ENCODE measurements at regions not wholly inside any gene's neighbourhood (a gene's known extent, or its start where the extent isn't known, plus 50 kb on each side); places are given as distances from the start of the nearest gene placed in this dataset.

DNA sequence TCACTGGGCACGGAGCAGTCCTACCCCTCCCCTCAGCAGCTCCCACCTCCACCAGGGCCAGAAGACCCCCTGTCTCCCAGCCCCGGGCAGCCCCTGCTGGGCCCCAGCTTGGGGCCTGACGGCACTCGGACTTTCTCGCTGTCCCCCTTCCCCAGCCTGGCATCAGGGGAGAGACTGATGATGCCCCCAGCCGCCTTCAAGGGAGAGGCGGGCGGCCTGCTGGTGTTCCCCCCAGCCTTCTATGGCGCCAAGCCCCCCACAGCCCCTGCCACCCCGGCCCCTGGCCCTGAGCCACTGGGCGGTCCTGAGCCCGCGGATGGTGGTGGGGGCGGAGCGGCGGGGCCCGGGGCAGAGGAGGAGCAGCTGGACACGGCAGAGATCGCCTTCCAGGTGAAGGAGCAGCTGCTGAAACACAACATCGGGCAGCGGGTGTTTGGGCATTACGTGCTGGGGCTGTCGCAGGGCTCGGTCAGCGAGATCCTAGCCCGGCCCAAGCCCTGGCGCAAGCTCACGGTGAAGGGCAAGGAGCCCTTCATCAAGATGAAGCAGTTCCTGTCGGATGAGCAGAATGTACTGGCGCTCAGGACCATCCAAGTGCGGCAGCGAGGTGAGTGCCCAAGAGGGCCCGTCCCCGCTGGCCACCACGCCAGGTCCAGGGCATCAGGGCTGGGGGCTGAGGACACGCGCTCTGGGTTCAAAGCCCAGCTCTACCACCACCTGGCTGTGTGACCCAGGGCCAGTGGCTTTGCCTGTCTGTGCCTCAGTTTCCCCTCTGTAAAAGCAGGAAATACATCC lies 58.6 kb downstream of the PHETA1 start:
- peak in 1 of 2 experiments; percentile 16 for DNase-seq

DNA sequence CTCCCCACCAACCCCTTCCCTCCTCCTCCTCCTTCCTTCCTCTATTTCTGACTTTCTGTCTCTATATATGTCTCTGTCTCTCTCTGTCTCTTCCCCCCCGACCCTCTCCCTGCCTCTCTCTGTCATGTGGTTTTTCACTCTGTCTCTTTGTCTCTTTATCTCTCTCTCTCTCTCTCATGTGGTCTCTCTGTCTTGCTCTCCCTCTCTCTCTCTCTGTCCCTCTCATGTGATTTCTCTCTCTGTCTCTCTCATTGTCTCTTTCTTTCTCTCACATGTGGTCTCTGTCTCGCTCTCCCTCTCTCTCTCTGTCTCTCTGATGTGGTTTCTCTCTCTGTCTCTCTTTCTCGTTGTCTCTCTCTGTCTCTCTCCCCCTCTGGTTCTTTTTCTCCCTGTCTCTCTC lies 59.3 kb downstream of the PHETA1 start:
- DNase-seq: no peak

DNA sequence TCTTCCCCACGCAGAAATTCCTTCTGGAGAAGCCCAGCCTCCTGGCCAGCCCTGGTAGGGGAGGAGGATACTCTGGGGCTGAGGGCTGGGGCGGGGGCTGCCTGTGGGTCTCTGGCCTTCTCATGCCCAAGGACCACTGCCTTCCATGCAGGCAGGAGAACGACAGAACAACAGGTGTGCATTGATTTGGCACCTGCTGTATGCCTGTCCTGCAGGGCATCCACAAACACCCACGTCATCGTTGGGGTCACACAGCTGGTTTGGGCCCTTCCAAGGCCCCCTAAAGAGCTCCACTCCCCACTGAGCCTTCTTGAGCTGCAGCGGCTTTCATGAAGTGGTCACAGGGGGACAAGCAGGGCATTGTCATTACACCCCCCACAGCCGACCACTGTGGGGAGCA lies 60.4 kb downstream of the PHETA1 start:
- no peak for DNase-seq

DNA sequence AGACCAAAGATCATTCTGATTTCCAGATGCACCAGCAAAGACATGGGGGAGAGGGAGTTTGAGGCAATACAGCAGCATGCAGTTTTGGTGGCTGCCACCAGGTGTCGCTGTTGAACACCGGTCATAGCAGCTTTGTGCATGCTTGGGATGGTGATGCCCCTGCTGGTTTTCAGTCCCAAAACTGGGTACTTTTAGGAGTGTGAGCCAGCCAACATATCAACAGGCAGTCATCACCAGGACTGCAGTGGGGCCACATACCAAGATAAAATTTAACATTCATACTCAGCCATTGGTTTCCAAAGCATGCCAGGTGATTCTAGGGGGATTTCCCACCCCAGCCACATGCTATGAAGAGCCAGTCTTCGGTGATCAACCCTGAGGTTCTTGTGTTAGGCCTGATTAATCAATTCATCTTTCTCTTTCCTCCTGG lies 64.2 kb downstream of the PHETA1 start:
- no peak for DNase-seq

DNA sequence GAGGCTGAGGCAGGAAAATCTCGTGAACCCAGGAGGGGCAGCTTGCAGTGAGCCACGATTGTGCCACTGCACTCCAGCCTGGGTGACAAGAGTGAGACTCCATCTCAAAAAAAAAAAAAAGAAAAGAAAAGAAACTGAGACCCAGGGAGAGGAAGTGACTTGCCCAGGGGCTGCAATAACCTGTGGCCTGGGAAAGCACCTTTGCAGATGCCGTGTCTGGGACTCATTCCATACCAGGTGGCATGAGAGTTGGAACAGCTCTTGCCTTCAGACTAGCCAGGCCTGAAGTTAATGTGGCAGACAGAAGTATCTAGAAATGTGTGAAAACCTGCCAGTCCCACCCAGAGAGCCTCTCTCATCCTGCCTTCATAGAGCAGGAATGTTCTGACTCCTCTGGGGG lies 65.4 kb downstream of the PHETA1 start:
- no peak for DNase-seq

DNA sequence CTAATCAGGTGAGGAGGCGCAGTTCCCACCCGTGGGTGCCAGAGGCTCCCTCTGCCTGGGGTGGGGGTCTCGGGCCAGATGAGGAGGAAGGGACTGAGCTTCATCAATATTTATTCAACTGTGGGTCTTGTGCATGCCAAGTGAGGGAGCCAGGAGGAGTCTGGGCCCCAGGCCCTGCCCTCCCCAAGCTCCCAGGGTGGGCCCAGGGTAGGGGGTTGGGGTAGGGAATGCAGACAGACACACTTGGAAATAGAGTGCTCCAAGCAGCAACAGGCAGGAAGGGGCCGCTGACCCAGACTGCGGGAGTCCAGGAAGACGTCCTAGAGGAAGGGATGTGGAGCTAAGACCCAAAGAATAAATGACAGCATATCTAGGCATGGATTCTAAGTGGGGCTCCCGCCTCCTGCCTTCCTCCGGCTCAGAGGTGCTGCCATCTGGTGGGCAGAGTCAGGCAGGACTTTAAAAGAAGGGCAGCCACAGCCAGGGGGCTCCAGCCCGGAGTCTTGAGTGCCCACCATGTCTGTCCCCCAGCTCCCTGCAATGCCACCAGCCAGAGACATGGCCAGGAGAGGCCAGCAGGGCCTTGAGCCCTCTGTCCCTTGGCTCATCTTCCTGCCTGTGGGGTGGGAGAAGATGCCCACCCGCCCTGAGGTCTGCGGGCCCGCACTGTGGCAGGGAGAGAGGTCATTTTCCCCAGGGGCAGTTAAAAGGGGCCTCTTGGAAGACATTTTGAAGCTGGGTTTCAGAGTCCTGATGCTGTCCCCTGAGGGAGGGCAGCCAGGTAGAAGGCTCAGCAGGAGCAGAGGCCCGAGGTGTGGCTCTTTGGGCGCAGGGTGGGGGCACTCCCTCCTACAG lies 70.1 kb downstream of the PHETA1 start:
- peak; percentile 25 to 62 for DNase-seq

DNA sequence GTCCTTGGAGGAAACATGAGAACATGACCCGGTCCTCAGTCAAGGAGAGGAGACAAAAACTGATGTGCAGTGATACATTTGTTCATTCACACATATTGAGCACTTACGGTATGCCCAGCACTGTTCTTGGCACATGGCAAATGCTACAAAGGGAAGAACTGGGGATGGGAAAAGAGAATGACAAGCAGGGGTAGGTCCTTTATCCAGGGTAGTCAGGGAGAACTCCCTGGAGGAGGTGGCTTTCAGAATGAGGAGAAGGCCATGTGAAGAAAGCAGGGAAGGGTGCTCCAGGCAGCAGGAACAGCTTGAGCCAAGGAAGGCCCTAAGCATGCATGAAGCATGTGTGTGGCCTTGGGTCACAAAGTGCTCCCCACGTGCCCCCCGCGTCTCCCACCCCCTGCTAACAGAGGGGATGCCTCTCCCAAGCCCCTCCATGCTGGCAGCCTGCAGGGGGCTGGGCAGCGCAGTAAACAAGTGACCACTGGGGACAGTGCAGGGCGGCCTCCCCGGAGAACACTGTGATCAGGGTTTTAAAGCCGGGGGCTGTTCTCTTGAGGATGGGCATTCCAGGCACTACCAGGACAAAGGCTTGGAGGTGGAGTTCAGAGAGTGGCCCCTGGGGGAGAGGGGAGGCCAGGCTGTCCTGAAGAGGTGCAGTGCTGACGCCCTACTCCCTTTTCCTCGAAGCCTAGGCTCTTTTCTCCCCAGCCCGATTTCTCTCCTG lies 71.0 kb downstream of the PHETA1 start:
- no peak for DNase-seq

DNA sequence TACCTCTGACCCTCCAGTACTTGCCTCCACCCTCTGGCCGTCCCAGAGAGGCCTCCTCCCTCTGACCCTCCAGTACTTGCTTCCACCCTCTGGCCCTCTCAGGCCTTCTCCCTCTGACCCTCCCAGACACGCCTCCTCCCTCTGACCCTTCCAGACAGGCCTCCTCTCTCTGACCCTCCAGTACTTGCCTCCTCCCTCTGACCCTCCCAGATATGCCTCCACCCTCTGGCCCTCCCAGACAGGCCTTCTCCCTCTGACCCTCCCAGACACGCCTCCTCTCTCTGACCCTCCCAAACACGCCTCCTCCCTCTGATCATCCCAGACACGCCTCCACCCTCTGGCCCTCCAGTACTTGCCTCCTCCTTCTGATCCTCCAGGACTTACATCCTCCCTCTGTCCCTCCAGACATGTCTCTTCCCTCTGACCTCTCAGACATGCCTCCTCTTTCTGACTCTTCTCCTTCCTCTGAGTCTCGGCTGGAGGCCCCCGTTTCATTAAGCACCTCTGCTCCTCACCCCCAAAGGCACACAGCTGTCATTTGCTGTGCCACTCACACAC lies 71.9 kb downstream of the PHETA1 start:
- DNase-seq: no peak

DNA sequence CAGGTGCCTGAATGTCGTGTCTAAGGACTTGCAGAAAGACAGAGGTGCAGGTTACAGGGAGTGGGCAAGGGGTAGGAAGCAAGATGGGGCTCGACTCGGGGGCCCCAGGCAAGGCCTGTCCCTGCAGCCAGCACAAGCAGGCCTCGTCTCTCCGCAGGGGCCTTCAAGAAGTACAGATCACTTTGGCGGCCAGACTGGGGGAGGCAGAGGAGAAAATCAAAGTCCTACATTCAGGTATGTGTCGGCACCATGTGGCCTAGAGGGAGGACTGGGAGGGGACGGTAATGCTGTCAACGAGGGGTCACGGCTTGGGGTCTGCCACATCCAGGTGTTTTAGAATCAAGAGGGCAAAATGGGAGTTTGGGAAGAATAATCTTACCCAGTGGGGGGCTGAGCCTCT lies 73.7 kb downstream of the PHETA1 start:
- DNase-seq: no peak

DNA sequence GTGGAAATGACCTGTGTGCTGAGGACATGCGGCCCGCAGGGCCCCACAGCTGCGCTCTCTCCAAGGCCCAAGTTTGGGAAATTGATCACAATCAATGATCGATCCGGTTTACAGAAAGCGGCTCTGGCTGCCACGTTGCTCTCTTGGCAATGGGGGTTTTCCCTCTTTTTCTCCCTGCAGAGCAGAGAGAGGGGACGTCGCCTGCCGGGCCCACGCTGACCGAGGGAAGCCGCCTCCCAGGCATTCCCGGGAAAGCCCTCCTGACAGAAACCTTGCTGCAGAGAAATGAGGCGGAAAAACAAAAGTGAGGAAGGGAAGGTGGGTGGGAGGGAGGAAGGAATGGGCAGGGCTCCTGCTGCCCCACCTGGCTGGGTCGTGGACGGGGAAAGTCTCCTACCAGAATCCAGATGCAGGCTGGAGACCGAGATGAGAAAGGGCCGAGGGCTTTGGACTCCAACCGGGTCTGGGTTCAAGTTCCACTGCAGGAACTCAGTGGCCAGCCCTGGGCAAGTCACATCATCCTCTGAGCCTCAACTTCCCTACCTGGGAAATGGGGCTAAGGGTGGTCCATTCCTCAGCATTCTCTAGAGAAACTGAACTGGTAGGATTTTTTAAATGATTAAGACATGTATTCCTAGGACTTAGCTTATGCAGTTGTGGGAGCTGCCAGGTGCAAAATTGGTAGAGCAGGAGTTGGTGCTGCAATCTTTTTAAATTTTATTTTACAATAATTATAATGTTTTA lies 75.5 kb downstream of the PHETA1 start:
- DNase-seq: no peak

DNA sequence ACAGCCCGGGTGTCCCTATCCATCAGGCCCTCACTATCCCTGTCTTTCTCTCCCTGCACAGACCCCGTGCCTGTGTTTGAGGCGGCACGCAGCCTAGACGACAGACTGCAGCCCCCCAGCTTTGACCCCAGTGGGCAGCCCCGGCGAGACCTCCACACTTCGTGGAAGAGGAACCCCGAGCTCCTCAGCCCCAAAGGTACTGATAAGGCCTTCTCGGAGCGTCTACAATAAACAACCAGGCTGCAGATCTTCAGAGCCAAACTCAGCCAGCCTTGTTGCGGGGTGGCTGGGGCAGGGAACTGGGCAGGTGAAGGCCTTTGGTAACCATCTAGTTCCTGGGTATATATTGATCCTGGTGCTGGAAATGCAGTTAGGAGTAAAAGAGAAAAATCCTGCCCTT lies 77.5 kb downstream of the PHETA1 start:
- no peak for DNase-seq

DNA sequence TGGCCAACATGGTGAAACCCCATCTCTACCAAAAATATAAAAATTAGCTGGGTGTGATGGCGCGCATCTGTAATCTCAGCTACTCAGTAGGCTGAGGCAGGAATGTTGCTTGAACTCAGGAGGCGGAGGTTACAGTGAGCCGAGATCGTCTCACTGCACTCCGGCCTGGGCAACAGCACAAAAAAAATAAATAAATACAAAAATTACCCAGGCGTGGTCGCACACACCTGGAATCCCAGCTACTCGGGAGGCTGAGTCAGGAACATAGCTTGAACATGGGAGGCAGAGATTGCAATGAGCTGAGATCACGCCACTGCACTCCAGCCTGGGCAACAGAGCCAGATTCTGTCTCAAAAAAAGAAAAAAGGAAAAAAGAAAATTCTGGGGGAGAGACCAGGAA lies 80.1 kb downstream of the PHETA1 start:
- DNase-seq: no peak

DNA sequence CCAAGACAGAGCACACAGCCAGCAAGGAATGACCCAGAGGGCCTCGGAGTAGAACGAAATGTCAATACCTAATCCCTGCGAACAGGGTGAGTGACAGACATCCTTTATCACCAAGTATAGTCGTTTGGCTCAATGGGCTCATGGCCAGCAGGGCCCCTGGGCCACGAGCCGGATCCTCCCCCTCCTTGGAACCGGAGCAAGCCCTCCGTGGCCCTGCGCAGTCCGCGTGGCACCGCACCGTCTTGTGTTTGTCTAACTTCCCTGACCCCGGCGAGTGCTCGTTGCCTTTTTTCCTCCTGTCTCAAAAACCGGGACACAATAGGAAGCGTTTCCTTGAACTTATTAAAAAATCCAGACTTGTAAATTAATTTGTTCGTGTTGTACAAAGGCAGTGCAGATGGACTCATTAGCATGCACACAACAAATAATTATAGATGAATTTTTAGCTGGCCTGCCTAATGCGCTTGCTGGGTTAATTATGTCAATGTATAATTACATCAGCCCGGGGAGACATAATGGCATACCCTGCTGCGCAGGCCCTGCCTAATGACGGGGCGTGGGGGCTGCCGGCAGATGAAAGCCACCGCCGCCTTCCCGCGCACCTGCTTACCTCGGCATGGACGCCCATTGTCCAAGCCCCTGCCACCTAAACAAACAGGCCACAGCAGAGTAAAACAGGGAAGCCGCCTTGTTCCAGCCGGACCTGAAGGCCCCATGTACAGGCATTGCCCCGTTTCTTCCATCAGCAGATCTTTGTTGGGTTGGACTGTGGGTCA lies 81.6 kb downstream of the PHETA1 start:
- no peak for DNase-seq

DNA sequence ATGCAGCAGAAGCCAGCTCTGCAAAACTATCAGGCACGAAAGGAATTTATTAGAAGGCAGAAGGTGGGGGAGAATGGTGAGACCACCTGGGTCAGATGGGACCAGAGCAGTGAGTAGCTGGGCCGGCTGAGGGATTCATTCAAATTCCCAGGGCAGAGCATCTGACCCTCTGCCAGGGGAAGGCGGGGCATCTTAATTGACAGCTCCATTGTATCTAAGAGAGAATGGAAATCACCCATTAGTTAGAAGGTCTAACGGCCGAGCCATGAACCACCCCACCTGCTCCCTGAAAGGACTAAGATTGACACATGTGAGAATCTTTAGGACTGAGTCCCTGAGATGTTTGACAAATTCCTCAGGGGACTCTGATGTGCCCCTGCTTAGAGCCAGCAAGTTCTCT lies 83.7 kb downstream of the PHETA1 start:
- no peak for DNase-seq

DNA sequence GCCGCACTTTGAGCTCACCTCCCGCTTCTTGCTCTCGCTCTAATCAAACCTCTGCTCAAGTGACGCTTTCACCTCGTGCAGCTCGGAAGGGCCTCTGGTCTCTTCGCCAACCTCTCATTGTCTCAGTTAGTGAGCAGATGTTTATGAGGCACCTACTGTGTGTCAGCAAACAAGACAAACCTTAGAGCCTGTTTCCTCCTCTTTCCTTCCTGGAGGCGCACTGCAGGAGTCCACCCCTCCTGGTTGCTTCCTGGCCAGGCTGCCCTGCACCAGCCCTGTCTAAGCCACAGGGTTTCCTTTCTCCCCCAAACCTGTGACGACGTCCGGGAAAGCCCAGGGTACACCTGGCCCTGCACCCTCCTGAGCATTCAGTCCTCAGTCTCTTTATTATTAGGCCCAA lies 84.2 kb downstream of the PHETA1 start:
- no peak for DNase-seq

DNA sequence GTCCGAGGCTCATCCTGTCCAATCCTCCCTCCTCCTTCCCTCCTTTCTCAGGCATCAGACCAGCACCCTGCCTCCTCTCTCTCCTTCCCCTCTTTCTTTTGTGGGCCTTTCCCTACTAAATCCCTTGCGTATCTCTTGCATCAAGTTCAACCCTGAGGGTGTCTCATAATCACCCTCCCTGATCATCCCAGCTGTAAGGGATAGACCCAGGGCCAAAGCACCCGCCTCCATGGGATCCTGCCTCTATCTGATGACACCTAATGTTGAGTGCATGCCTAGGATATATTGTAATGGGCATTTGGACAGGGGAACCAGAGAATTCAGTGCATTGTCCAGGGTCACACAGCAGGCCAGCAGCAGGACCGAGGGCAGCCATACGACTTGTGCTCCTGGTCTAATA lies 84.9 kb downstream of the PHETA1 start:
- no peak for DNase-seq

DNA sequence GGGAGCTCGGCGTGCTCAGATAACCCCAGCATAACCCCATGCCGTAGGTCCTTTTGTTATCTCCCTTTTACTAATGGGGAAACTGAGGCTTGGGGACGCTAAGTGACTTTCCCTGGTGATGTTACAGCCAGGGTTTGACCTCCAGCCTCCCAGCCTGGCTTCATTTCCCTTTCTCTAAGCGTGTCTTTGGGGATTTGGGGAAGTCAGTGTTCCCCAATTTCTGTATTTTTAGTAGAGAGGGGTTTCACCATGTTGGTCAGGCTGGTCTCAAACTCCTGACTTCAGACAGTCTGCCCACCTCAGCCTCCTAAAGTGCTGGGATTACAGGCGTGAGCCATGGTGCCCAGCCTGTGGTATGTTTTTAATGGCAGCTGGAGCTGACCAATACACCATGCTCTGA lies 85.4 kb downstream of the PHETA1 start:
- DNase-seq: no peak

DNA sequence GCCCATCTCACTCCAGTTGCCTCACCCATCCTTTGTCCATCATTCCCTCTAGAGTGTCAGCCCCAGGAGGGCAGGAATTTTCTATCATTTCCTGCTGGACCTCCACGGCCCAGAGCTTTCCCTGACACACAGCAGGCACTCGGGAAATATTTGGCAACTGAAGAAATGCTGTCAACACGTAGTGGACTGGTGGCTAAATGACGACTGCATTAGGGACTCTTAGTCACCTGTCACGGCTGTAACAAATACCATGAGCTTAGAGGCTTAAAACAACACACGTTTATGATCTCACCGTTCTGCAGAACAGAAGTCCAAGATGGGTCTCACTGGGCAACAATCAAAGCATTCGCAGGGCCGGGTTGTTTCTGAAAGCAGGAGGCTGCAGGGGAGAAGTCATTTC lies 91.3 kb downstream of the PHETA1 start:
- no peak for DNase-seq

DNA sequence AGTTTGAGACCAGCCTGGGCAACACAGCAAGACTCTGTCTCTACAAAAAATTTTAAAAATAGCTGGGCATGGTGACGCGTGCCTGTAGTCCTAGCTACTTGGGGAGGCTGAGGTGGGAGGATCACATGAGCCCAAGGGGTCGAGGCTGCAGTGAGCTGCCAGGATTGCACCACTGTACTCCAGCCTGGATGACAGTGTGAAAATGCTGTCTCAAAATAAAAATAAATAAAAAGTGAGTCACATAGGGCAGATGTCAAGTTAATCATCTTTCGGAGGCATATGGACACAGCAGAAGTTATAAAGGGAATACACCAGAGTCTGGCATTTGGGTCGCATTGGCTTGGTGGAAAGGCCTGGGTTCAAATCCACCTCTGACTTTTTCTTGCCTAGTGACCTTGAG lies 92.7 kb downstream of the PHETA1 start:
- DNase-seq: no peak

DNA sequence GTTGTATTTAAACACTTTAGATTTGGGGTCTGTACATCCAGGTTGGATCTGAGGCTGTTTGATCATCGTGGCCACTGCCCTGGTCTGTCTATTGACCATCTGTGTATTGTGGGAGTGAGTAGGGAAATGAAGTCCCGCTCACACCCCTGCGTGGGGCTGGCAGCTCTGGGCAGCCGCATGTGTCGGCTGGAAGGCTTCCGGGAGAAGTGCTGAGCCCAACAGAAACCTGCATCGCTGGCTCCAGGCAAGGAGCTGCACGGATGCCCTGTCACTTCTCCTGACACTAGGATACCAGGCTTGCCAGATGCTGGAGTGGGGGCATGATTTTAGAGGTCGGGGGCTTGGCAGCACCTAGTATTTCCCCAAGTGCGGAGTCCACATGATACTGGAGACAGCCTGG lies 93.6 kb downstream of the PHETA1 start:
- no peak for DNase-seq

DNA sequence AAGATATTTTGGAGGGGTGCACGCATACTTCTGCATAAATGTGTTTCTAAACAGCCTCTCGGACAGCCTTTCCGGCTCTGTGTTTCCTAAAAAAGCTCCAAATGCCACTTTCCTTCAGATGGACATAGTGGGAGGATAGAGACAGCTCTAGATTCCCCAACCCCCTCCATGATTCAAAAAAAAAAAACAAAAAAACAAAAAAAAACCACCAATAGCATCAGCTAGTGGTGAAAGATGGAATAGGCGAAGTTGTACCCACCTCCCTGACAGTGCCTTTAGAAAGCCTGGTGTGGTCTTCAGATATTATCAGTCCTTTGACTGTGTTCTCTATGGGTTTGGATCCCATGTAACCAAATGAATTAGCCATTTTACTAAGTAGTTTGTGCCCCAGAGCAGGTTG lies 94.1 kb downstream of the PHETA1 start:
- peak in 1 of 2 experiments; percentile 13 for DNase-seq

All from NCI-H524 (cell line).